NT2/D1 (cell line): ENCODE measurements at regions not wholly inside any gene's neighbourhood (a gene's known extent, or its start where the extent isn't known, plus 50 kb on each side); places are given as distances from the start of the nearest gene placed in this dataset.

Experiments used
- YY1 ChIP-seq: IDR thresholded peaks from 2 replicates; pipeline ENCODE4 v1.6.1; 2011; ENCODE audit not compliant: insufficient read length, insufficient read depth
- ZNF274 ChIP-seq: IDR thresholded peaks from 2 replicates; pipeline ENCODE4 v1.6.1; 2011; ENCODE audit warnings: mild to moderate bottlenecking, low read depth, low read length

DNA sequence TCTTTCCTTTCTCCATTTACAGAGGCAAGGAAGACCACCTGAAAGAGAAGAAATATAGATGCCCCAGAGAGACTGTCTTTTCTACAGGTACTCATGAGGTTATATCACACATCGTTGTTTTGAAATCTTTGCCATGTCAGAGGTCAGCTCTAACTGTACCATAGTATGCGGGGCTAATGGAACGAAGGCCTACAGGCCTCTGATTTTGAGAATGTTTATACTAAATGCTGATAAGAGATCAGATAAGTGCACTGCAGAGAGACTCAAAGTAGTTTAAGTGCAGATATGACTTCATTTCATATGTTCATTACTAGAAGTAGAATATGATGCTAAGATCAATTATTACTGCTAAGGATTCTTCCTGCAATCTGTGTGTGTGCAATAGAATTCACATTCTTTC, 1005.0 kb downstream of the GALC start:
- TF ChIP-seq YY1: no peak
- no peak for TF ChIP-seq ZNF274
